ENCODE measurements at regions not wholly inside any gene's neighbourhood (a gene's known extent, or its start where the extent isn't known, plus 50 kb on each side); places are given as distances from the start of the nearest gene placed in this dataset.

GRCh38 chr3:164879201-164879600 lies 199.1 kb downstream of the SI start:
- TF ChIP-seq, protein P1, sequence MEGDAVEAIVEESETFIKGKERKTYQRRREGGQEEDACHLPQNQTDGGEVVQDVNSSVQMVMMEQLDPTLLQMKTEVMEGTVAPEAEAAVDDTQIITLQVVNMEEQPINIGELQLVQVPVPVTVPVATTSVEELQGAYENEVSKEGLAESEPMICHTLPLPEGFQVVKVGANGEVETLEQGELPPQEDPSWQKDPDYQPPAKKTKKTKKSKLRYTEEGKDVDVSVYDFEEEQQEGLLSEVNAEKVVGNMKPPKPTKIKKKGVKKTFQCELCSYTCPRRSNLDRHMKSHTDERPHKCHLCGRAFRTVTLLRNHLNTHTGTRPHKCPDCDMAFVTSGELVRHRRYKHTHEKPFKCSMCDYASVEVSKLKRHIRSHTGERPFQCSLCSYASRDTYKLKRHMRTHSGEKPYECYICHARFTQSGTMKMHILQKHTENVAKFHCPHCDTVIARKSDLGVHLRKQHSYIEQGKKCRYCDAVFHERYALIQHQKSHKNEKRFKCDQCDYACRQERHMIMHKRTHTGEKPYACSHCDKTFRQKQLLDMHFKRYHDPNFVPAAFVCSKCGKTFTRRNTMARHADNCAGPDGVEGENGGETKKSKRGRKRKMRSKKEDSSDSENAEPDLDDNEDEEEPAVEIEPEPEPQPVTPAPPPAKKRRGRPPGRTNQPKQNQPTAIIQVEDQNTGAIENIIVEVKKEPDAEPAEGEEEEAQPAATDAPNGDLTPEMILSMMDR (IDR thresholded peaks at IDR 0.05) = no peak
- no peak for TF ChIP-seq REST (IDR thresholded peaks at IDR 0.05; ENCODE audit: low read depth, low read length)
- TF ChIP-seq FOXM1 (IDR thresholded peaks at IDR 0.05; ENCODE audit: low read depth) = no peak
- no peak for TF ChIP-seq EP300 (IDR thresholded peaks at IDR 0.05; ENCODE audit: borderline replicate concordance in 1 of 2, low read depth in 1 of 2, low read length in 1 of 2)
- TF ChIP-seq RXRA (IDR thresholded peaks at IDR 0.05; ENCODE audit: borderline replicate concordance, low read depth) = no peak
- no peak for TF ChIP-seq MEF2A (IDR thresholded peaks at IDR 0.05; ENCODE audit: borderline replicate concordance, low read depth)
- TF ChIP-seq NFIC (IDR thresholded peaks at IDR 0.05; ENCODE audit: borderline replicate concordance) = no peak
- TF ChIP-seq, protein P2, sequence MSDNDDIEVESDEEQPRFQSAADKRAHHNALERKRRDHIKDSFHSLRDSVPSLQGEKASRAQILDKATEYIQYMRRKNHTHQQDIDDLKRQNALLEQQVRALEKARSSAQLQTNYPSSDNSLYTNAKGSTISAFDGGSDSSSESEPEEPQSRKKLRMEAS (IDR thresholded peaks at IDR 0.05; ENCODE audit: low read depth) = no peak
- TF ChIP-seq, protein P3, sequence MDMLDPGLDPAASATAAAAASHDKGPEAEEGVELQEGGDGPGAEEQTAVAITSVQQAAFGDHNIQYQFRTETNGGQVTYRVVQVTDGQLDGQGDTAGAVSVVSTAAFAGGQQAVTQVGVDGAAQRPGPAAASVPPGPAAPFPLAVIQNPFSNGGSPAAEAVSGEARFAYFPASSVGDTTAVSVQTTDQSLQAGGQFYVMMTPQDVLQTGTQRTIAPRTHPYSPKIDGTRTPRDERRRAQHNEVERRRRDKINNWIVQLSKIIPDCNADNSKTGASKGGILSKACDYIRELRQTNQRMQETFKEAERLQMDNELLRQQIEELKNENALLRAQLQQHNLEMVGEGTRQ (IDR thresholded peaks at IDR 0.05; ENCODE audit: borderline replicate concordance, low read depth, low read length) = no peak

Measured in SK-N-SH (cell line).